ENCODE measurements at regions not wholly inside any gene's neighbourhood (a gene's known extent, or its start where the extent isn't known, plus 50 kb on each side); places are given as distances from the start of the nearest gene placed in this dataset.

GRCh38 chr21:22311741-22312462, 1313.7 kb downstream of the NCAM2 start:
- peak; percentile 93 to 97 (median 96) for ATAC-seq
- Histone ChIP-seq H3K9me3 (no peaks in the 10 kb centered on the region), H3K36me3 (no peaks in the 10 kb centered on the region), H3K4me3 (peak overlapping the region in 1 of 3 donors; percentile 7), H3K4me1 (peaks cover 0 to 9% (median 2%) of the 10 kb centered on the region in 4 donors), H3K27ac (peak overlapping the region; percentile 24 to 74 (median 48)), H3K27me3 (no peaks in the 10 kb centered on the region)
- DNase-seq: no peak
- intact Hi-C loops (cut with DNase I): no loop called here
- 19% methylated on average over 2 of the region's 2 CpGs for WGBS (ENCODE audit: insufficient coverage, low coverage, low lambda C conversion rate, missing lambda C conversion rate)
- TF ChIP-seq POLR2A (IDR thresholded peaks at IDR 0.05) (no peak), CTCF (IDR thresholded peaks at IDR 0.05) (no peak)

- WGBS (ENCODE audit: insufficient coverage, low coverage, low lambda C conversion rate, missing lambda C conversion rate): 29% methylated on average over 1 of the region's 1 CpG
- H3K27me3 ChIP-seq: no peaks in the 10 kb centered on the region
- H3K9me3 ChIP-seq: peaks cover 0 to 5% (median 0%) of the 10 kb centered on the region in 4 donors
- H3K36me3 ChIP-seq: no peaks in the 10 kb centered on the region
- intact Hi-C loops (cut with DNase I): no loop called here
- H3K27ac ChIP-seq: no peak overlapping the region
- DNase-seq (no peak), ATAC-seq (no peak)
- no peak for TF ChIP-seq POLR2A (IDR thresholded peaks at IDR 0.05)
- TF ChIP-seq CTCF (IDR thresholded peaks at IDR 0.05): no peak
- peaks cover 0 to 9% (median 2%) of the 10 kb centered on the region in 4 donors for H3K4me1 ChIP-seq
- H3K4me3 ChIP-seq: no peak overlapping the region
Measured at GRCh38 chr21:22314963-22315362, 1316.8 kb downstream of the NCAM2 start.

GRCh38 chr21:22319435-22319834, 1321.2 kb downstream of the NCAM2 start:
- Histone ChIP-seq H3K27ac (no peak overlapping the region), H3K9me3 (peaks cover 0 to 5% (median 0%) of the 10 kb centered on the region in 4 donors), H3K27me3 (no peaks in the 10 kb centered on the region), H3K4me3 (no peak overlapping the region), H3K36me3 (no peaks in the 10 kb centered on the region), H3K4me1 (no peaks in the 10 kb centered on the region)
- TF ChIP-seq CTCF (IDR thresholded peaks at IDR 0.05): no peak
- no peak for TF ChIP-seq POLR2A (IDR thresholded peaks at IDR 0.05)
- ATAC-seq: no peak
- DNase-seq: no peak
- WGBS (ENCODE audit: insufficient coverage, low coverage, low lambda C conversion rate, missing lambda C conversion rate): no CpG with 5 or more reads among the region's 1 CpG
- intact Hi-C loops (cut with DNase I): no loop called here

GRCh38 chr21:22342889-22343288, 1344.7 kb downstream of the NCAM2 start:
- Histone ChIP-seq H3K4me3 (no peak overlapping the region), H3K9me3 (no peaks in the 10 kb centered on the region), H3K4me1 (no peaks in the 10 kb centered on the region), H3K27me3 (no peaks in the 10 kb centered on the region), H3K27ac (no peak overlapping the region), H3K36me3 (no peaks in the 10 kb centered on the region)
- WGBS (ENCODE audit: insufficient coverage, low coverage, low lambda C conversion rate, missing lambda C conversion rate): 12% methylated on average over 1 of the region's 1 CpG
- peak in 2 of 4 donors; percentile 64 to 83 for ATAC-seq
- no peak for TF ChIP-seq CTCF (IDR thresholded peaks at IDR 0.05)
- TF ChIP-seq POLR2A (IDR thresholded peaks at IDR 0.05): no peak
- no peak for DNase-seq
- intact Hi-C loops (cut with DNase I): no loop called here

Data from right lobe of liver (tissue), 6 donors.